Keratinocyte (primary cell): ENCODE measurements at regions not wholly inside any gene's neighbourhood (a gene's known extent, or its start where the extent isn't known, plus 50 kb on each side); places are given as distances from the start of the nearest gene placed in this dataset.

Source experiments
- DNase-seq: peaks from one replicate; pipeline ENCODE4 v3.0.0-alpha.2; 2011; ENCODE audit warnings: low read depth, missing footprints, low spot score
- FAIRE-seq: peaks from 2 replicates; lab custom pipeline; 2011; peaks lifted over from hg19 to GRCh38; lab: Jason Lieb, UNC
- H2AFZ ChIP-seq: 2 replicates; pipeline ENCODE4 v1.6.0; 2012; ENCODE audit warnings: low read length, control low read depth, inconsistent platforms; ENCODE audit not compliant: control insufficient read depth
- H3K27ac ChIP-seq: 2 replicates; pipeline ENCODE4 v1.5.1; 2011; ENCODE audit warnings: low read length; ENCODE audit not compliant: control insufficient read depth, insufficient read depth
- H3K27me3 ChIP-seq: 3 replicates; pipeline ENCODE4 v1.6.0; 2011; ENCODE audit warnings: low read length; ENCODE audit not compliant: control insufficient read depth, insufficient read depth; ENCODE audit errors: extremely low read depth
- H3K36me3 ChIP-seq, 2 experiments: 2 replicates in 1 of 2; 3 replicates in 1 of 2; pipeline ENCODE4 v1.5.1; 2011; ENCODE audit warnings: low read length in 2 of 2, mild to moderate bottlenecking in 1 of 2; ENCODE audit not compliant: control insufficient read depth in 2 of 2, insufficient read depth in 2 of 2; ENCODE audit errors: extremely low read depth in 1 of 2
- H3K4me1 ChIP-seq: 3 replicates; pipeline ENCODE4 v1.5.1; 2011; ENCODE audit warnings: low read length; ENCODE audit not compliant: control insufficient read depth, insufficient read depth; ENCODE audit errors: extremely low read depth
- H3K4me2 ChIP-seq: 3 replicates; pipeline ENCODE4 v1.6.0; 2011; ENCODE audit warnings: low read depth, low read length; ENCODE audit not compliant: control insufficient read depth, insufficient read depth; ENCODE audit errors: extremely low read depth
- H3K4me3 ChIP-seq, 3 experiments: fragments of 200-600 bp in 1 of 3; sonication (generic) in 1 of 3; 2 replicates in 2 of 3; 3 replicates in 1 of 3; pipeline ENCODE4 v1.5.1; 2011 to 2016; ENCODE audit warnings: low read length in 3 of 3, mild to moderate bottlenecking in 3 of 3, control low read depth in 2 of 3, inconsistent platforms in 1 of 3, low read depth in 1 of 3, mixed read lengths in 1 of 3, mixed run types in 1 of 3, moderate library complexity in 1 of 3; ENCODE audit not compliant: control insufficient read depth in 2 of 3, insufficient read depth in 2 of 3; ENCODE audit errors: extremely low read depth in 1 of 3
- H3K79me2 ChIP-seq: 2 replicates; pipeline ENCODE4 v1.6.0; 2012; ENCODE audit warnings: low read length; ENCODE audit not compliant: control insufficient read depth, insufficient read depth
- H3K9ac ChIP-seq: 3 replicates; pipeline ENCODE4 v1.6.0; 2011; ENCODE audit warnings: low read length; ENCODE audit not compliant: control insufficient read depth, insufficient read depth; ENCODE audit errors: extremely low read depth
- H3K9me1 ChIP-seq: 3 replicates; pipeline ENCODE4 v1.6.0; 2011; ENCODE audit warnings: low read length; ENCODE audit not compliant: control insufficient read depth, insufficient read depth; ENCODE audit errors: extremely low read depth
- H3K9me3 ChIP-seq: 2 replicates; pipeline ENCODE4 v1.5.1; 2012; ENCODE audit warnings: low read depth, low read length; ENCODE audit not compliant: control insufficient read depth
- H4K20me1 ChIP-seq: 3 replicates; pipeline ENCODE4 v1.6.0; 2011; ENCODE audit warnings: low read length; ENCODE audit not compliant: control insufficient read depth, insufficient read depth; ENCODE audit errors: extremely low read depth
- CTCF ChIP-seq, 3 experiments: IDR thresholded peaks in 1 of 3; conservative IDR thresholded peaks in 1 of 3; optimal IDR thresholded peaks in 1 of 3; 2 replicates in 2 of 3; 3 replicates in 1 of 3; pipeline versions ENCODE3 to v1.5.1; 2011; ENCODE audit warnings: low read length in 3 of 3, mild to moderate bottlenecking in 3 of 3, moderate library complexity in 2 of 3, control low read depth in 1 of 3, inconsistent platforms in 1 of 3; ENCODE audit not compliant: insufficient read depth in 2 of 3; ENCODE audit errors: extremely low read depth in 1 of 3
- EZH2 ChIP-seq: IDR thresholded peaks from one replicate; pipeline ENCODE4 v1.6.1; 2012; ENCODE audit warnings: inconsistent platforms, mild to moderate bottlenecking, low read length, moderate library complexity
- dilution Hi-C: fragments of 300-500 bp; cut with MboI; formaldehyde crosslinking; loops from one replicate; pipeline ENCODE4 v1.7.0; 2020; ENCODE audit warnings: low sequenced_read_pairs; ENCODE audit not compliant: extremely low pct_ligation_motif_present

- no peak overlapping the region for H3K27ac ChIP-seq
- no peaks in the 10 kb centered on the region for H3K36me3 ChIP-seq
- no peaks in the 10 kb centered on the region for H4K20me1 ChIP-seq
- dilution Hi-C loops: no loop called here
- H3K4me3 ChIP-seq: no peak overlapping the region
- TF ChIP-seq CTCF (optimal IDR thresholded peaks at IDR 0.05 in 1 of 3, IDR thresholded peaks at IDR 0.05 in 1 of 3, conservative IDR thresholded peaks at IDR 0.05 in 1 of 3; ENCODE audit: extremely low read depth in 1 of 3, insufficient read depth in 2 of 3, low read length in 3 of 3) (no peak), EZH2 (no peak)
- H3K9ac ChIP-seq: no peak overlapping the region
- FAIRE-seq (no peak), DNase-seq (no peak)
- no peak overlapping the region for H3K4me2 ChIP-seq
- H3K79me2 ChIP-seq: no peaks in the 10 kb centered on the region
- H3K4me1 ChIP-seq: no peaks in the 10 kb centered on the region
- H3K9me1 ChIP-seq: no peaks in the 10 kb centered on the region
- H3K27me3 ChIP-seq: no peaks in the 10 kb centered on the region
- H3K9me3 ChIP-seq: no peaks in the 10 kb centered on the region
- H2AFZ ChIP-seq: no peak overlapping the region
These were observed 370.1 kb upstream of the PRKCQ start for GRCh38 chr10:6950133-6950532.

- H3K27ac ChIP-seq: no peak overlapping the region
- H3K4me2 ChIP-seq: no peak overlapping the region
- TF ChIP-seq CTCF (optimal IDR thresholded peaks at IDR 0.05 in 1 of 3, IDR thresholded peaks at IDR 0.05 in 1 of 3, conservative IDR thresholded peaks at IDR 0.05 in 1 of 3; ENCODE audit: extremely low read depth in 1 of 3, insufficient read depth in 2 of 3, low read length in 3 of 3) (no peak), EZH2 (no peak)
- H4K20me1 ChIP-seq: no peaks in the 10 kb centered on the region
- no peaks in the 10 kb centered on the region for H3K27me3 ChIP-seq
- no peak overlapping the region for H3K9ac ChIP-seq
- no peak overlapping the region for H2AFZ ChIP-seq
- dilution Hi-C loops: no loop called here
- no peak overlapping the region for H3K4me3 ChIP-seq
- H3K36me3 ChIP-seq: no peaks in the 10 kb centered on the region
- no peaks in the 10 kb centered on the region for H3K79me2 ChIP-seq
- no peak for FAIRE-seq
- no peaks in the 10 kb centered on the region for H3K9me1 ChIP-seq
- no peaks in the 10 kb centered on the region for H3K4me1 ChIP-seq
- DNase-seq: no peak
- H3K9me3 ChIP-seq: no peaks in the 10 kb centered on the region
These were observed 364.4 kb upstream of the PRKCQ start for GRCh38 chr10:6944436-6944835.
